ENCODE measurements at regions not wholly inside any gene's neighbourhood (a gene's known extent, or its start where the extent isn't known, plus 50 kb on each side); places are given as distances from the start of the nearest gene placed in this dataset.
"Not testable (repeated sequence)": the region's sequence is repeated elsewhere in the genome, so short reads cannot be mapped to it uniquely, and the experiment has no call there.

- in situ Hi-C loops (cut with HindIII; ENCODE audit: low pct_ligation_motif_present, low sequenced_read_pairs), result no loop called here
Measured at GRCh38 chr6:94785514-94785913, 791.8 kb upstream of the MANEA start.

DNA sequence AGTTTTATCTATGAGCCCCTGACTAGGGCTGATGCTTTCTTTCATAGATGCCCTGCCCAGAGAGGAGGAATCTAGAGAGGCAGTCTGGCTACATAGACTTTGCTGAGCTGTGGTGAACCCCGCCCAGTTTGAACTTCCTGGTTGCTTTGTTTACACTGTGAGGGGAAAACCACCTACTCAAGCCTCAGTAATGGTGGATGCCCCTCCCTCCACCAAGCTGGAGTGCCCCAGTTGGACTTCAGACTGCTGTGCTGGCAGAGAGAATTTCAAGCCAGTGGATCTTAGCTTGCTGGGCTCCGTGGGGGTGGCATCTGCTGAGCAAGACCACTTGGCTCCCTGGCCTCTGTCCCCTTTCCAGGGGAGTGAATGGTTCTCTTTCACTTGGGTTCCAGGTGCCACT is 792.3 kb upstream of the MANEA start:
- DNase-seq; H3K36me3 ChIP-seq (replicated peaks); H3K27me3 ChIP-seq (replicated peaks); H3K27ac ChIP-seq; in situ Hi-C loops (cut with HindIII; ENCODE audit: low pct_ligation_motif_present, low sequenced_read_pairs); H3K4me3 ChIP-seq (ENCODE audit: low read depth, low read length): not testable (repeated sequence)

More at GRCh38 chr6:94785514-94785913, 791.8 kb upstream of the MANEA start:
- Histone ChIP-seq H3K27ac (no peak overlapping the region), H3K36me3 (replicated peaks) (no peaks in the 10 kb centered on the region), H3K4me3 (ENCODE audit: low read depth, low read length) (no peak overlapping the region), H3K27me3 (replicated peaks) (no peaks in the 10 kb centered on the region)
- TF ChIP-seq, protein P1, sequence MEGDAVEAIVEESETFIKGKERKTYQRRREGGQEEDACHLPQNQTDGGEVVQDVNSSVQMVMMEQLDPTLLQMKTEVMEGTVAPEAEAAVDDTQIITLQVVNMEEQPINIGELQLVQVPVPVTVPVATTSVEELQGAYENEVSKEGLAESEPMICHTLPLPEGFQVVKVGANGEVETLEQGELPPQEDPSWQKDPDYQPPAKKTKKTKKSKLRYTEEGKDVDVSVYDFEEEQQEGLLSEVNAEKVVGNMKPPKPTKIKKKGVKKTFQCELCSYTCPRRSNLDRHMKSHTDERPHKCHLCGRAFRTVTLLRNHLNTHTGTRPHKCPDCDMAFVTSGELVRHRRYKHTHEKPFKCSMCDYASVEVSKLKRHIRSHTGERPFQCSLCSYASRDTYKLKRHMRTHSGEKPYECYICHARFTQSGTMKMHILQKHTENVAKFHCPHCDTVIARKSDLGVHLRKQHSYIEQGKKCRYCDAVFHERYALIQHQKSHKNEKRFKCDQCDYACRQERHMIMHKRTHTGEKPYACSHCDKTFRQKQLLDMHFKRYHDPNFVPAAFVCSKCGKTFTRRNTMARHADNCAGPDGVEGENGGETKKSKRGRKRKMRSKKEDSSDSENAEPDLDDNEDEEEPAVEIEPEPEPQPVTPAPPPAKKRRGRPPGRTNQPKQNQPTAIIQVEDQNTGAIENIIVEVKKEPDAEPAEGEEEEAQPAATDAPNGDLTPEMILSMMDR (IDR thresholded peaks at IDR 0.05; ENCODE audit: low read depth, low read length, missing control alignments), result no peak
- DNase-seq, result no peak

GRCh38 chr6:94769197-94769596 is 808.1 kb upstream of the MANEA start:
- no peaks in the 10 kb centered on the region for H3K27me3 ChIP-seq (replicated peaks)
- H3K36me3 ChIP-seq (replicated peaks), result no peaks in the 10 kb centered on the region
- TF ChIP-seq, protein P1 (IDR thresholded peaks at IDR 0.05; ENCODE audit: low read depth, low read length, missing control alignments), result no peak
- H3K27ac ChIP-seq, result no peak overlapping the region
- H3K4me3 ChIP-seq (ENCODE audit: low read depth, low read length), result no peak overlapping the region
- DNase-seq, result no peak
- in situ Hi-C loops (cut with HindIII; ENCODE audit: low pct_ligation_motif_present, low sequenced_read_pairs), result no loop called here

DNA sequence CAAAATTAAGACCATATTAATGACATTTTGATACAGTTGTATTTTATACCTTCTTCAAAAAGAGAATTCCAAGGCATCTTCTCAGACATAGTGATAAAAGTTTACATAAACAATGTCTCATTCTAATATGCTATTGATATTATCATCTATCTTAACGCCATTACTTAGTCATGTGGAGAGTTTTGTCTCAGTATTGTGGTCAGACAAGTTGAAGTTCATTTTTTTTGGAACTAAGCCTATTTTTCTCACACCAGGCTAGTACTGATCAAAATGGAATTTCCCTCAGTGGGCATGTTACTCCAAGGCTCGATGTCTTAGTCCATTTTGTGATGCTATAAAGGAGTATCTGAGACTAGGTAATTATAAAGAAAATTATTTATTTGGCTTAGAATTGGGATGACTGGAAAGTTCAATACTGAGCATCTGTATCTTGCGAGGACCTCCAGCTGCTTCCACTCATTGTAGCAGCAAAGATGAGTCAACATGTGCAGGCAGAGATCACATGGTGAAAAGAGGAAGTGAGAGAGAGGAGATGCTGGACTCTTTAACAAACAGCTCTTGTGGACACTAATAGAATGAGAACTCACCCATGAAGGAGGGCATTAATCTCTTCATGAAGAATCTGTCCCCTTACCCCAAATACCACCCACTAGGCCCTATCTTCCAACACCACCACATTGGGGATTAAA is 825.5 kb upstream of the MANEA start:
- no peak for DNase-seq
- Histone ChIP-seq H3K4me3 (ENCODE audit: low read depth, low read length) (no peak overlapping the region), H3K27ac (no peak overlapping the region), H3K27me3 (replicated peaks) (no peaks in the 10 kb centered on the region), H3K36me3 (replicated peaks) (no peaks in the 10 kb centered on the region)
- in situ Hi-C loops (cut with HindIII; ENCODE audit: low pct_ligation_motif_present, low sequenced_read_pairs), result no loop called here
- TF ChIP-seq, protein P1 (IDR thresholded peaks at IDR 0.05; ENCODE audit: low read depth, low read length, missing control alignments), result no peak

GRCh38 chr6:94736236-94736635 is 841.1 kb upstream of the MANEA start:
- no peak for DNase-seq
- TF ChIP-seq, protein P1 (IDR thresholded peaks at IDR 0.05; ENCODE audit: low read depth, low read length, missing control alignments), result no peak
- Histone ChIP-seq H3K27ac (no peak overlapping the region), H3K27me3 (replicated peaks) (no peaks in the 10 kb centered on the region), H3K4me3 (ENCODE audit: low read depth, low read length) (no peak overlapping the region), H3K36me3 (replicated peaks) (no peaks in the 10 kb centered on the region)
- in situ Hi-C loops (cut with HindIII; ENCODE audit: low pct_ligation_motif_present, low sequenced_read_pairs), result no loop called here

DNA sequence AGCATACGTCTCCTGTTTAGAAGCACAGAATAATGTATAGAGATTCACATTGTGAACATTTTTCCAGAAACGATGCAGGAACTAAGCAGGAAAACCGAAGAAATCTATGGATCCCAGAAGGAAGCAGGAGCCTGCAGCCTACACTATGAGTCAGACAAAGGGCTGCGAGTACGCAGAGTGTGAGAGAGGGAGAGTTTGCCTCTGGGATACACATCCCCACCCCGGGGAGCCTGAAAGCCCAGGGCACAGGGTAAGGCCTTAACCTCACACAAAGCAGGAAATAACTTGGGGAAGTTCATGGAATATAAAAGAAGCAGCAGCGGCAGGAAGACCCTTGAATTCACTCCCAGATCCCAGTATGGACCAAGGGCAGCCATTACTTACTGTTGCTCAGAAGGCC is 842.1 kb upstream of the MANEA start:
- Histone ChIP-seq H3K4me3 (ENCODE audit: low read depth, low read length) (no peak overlapping the region), H3K27me3 (replicated peaks) (no peaks in the 10 kb centered on the region), H3K36me3 (replicated peaks) (no peaks in the 10 kb centered on the region), H3K27ac (no peak overlapping the region)
- no peak for DNase-seq
- TF ChIP-seq, protein P1 (IDR thresholded peaks at IDR 0.05; ENCODE audit: low read depth, low read length, missing control alignments), result no peak
- in situ Hi-C loops (cut with HindIII; ENCODE audit: low pct_ligation_motif_present, low sequenced_read_pairs), result no loop called here

All from brain microvascular endothelial cell (primary cell).